MM.1S (cell line): ENCODE measurements at regions not wholly inside any gene's neighbourhood (a gene's known extent, or its start where the extent isn't known, plus 50 kb on each side); places are given as distances from the start of the nearest gene placed in this dataset.

Experiments used
- CTCF ChIP-seq: fragments of 300-600 bp; sonication (generic); IDR thresholded peaks from 2 replicates; pipeline ENCODE4 v1.5.1; 2016; ENCODE audit warnings: antibody characterized with exemption, low read length, mixed read lengths
- EZH2phosphoT487 ChIP-seq: fragments of 300-600 bp; sonication (generic); IDR thresholded peaks from 2 replicates; pipeline ENCODE4 v1.6.1; 2018; ENCODE audit warnings: antibody characterized with exemption, low read length

DNA sequence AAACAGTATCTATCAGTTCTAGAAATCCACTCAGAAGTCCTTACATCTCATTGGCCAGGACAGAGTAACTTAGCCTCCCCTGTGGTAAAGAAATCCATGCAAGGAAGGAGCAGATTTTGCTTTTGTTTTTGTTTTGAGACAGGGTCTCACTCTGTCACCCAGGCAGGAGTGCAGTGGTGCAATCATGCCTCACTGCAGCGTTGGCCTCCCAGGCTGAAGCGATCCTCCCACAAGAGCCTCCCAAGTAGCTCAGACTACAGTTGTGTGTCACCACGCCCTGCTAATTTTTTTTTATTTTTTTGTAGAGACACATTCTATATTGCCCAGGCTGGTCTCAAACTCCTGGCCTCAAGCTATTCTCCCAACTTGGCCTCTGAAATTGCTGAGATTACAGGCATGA, 185.1 kb downstream of the NRP2 start:
- TF ChIP-seq CTCF (no peak), EZH2phosphoT487 (no peak)
